HepG2 (cell line): ENCODE measurements at regions not wholly inside any gene's neighbourhood (a gene's known extent, or its start where the extent isn't known, plus 50 kb on each side); places are given as distances from the start of the nearest gene placed in this dataset.
A peak's percentile ranks its signal among the peaks of the same experiment; 100 is the strongest.

Experiments
- ATAC-seq: fragments of 200-7000 bp; cut with Tn5 transposase; 3 replicates; pipeline ENCODE4 v1.9.1; 2020; ENCODE audit warnings: mild to moderate bottlenecking, moderate library complexity
- BruUV-seq: library from RNA; stranded (reverse); fragments of 400-500 nt; replicated peaks from 2 replicates; lab custom pipeline; 2021; lab: Mats Ljungman, UMichigan
- CTCF ChIA-PET: fragments of 300-600 bp; formaldehyde crosslinking; extraction: SDS; loops from one replicate; lab custom pipeline; 2021; ENCODE audit warnings: low total read pairs, inconsistent platforms, low intra/inter-chr PET ratio; lab: Yijun Ruan, JAX
- POLR2A ChIA-PET: fragments of 350-600 bp; sonication (Branson Sonifier 250); formaldehyde crosslinking; loops from one replicate; lab custom pipeline; 2020; ENCODE audit warnings: antibody characterized with exemption, inconsistent platforms; lab: Yijun Ruan, JAX
- DNase-seq: peaks from one replicate; pipeline ENCODE4 v3.0.0-alpha.2; 2015; ENCODE audit warnings: low spot score
- FAIRE-seq: peaks from 3 replicates; lab custom pipeline; 2011; peaks lifted over from hg19 to GRCh38; lab: Jason Lieb, UNC
- H2AFZ ChIP-seq: one replicate; pipeline ENCODE4 v1.6.1; 2011; ENCODE audit warnings: low read length, inconsistent platforms
- H3K27ac ChIP-seq: fragments of 300-600 bp; 3 replicates; pipeline ENCODE4 v1.8.0; 2011; ENCODE audit warnings: mixed run types, mild to moderate bottlenecking, mixed read lengths, low read length, inconsistent platforms; ENCODE audit not compliant: insufficient read depth; ENCODE audit errors: extremely low read length
- H3K27me3 ChIP-seq, 2 experiments: fragments of 200-600 bp in 1 of 2; 2 replicates in 1 of 2; 3 replicates in 1 of 2; pipeline versions ENCODE4 v1.6.0 to v1.8.0; 2011; ENCODE audit warnings: low read length in 2 of 2, mild to moderate bottlenecking in 2 of 2, moderate library complexity in 2 of 2, inconsistent platforms in 1 of 2; ENCODE audit not compliant: insufficient read depth in 2 of 2, control insufficient read depth in 1 of 2
- H3K36me3 ChIP-seq, 2 experiments: fragments of 200-600 bp in 1 of 2; replicated peaks in 1 of 2; 2 replicates in 1 of 2; 3 replicates in 1 of 2; pipeline versions ENCODE4 v1.5.1 to v1.8.0; 2011; ENCODE audit warnings: low read length in 2 of 2, inconsistent platforms in 1 of 2; ENCODE audit not compliant: insufficient read depth in 2 of 2, control insufficient read depth in 1 of 2
- H3K4me1 ChIP-seq: 2 replicates; pipeline ENCODE4 v1.5.1; 2012; ENCODE audit warnings: low read length, inconsistent platforms; ENCODE audit not compliant: insufficient read depth
- H3K4me2 ChIP-seq: 2 replicates; pipeline ENCODE4 v1.6.0; 2011; ENCODE audit warnings: low read depth, low read length, inconsistent platforms
- H3K4me3 ChIP-seq, 3 experiments: fragments of 200-600 bp in 1 of 3; sonication (generic), shearing (Covaris generic) in 1 of 3; replicated peaks in 1 of 3; 2 replicates each; pipeline ENCODE4 v1.5.1; 2011 to 2016; ENCODE audit warnings: low read length in 3 of 3, inconsistent platforms in 2 of 3, low read depth in 2 of 3, mild to moderate bottlenecking in 2 of 3, control low read depth in 1 of 3, mixed read lengths in 1 of 3; ENCODE audit not compliant: insufficient read depth in 1 of 3
- H3K79me2 ChIP-seq: one replicate; pipeline ENCODE4 v1.6.1; 2011; ENCODE audit warnings: low read length, inconsistent platforms; ENCODE audit not compliant: insufficient read depth
- H3K9ac ChIP-seq: 2 replicates; pipeline ENCODE4 v1.6.0; 2011; ENCODE audit warnings: mild to moderate bottlenecking, low read depth, low read length, inconsistent platforms; ENCODE audit not compliant: insufficient read depth
- H3K9me3 ChIP-seq: 2 replicates; pipeline ENCODE4 v1.5.1; 2012; ENCODE audit warnings: mild to moderate bottlenecking, low read length
- H4K20me1 ChIP-seq: 2 replicates; pipeline ENCODE4 v1.6.0; 2011; ENCODE audit warnings: inconsistent platforms, mild to moderate bottlenecking, low read length, moderate library complexity; ENCODE audit not compliant: insufficient read depth
- RELA ChIP-seq: sonication (generic); formaldehyde crosslinking; IDR thresholded peaks from 2 replicates; pipeline ENCODE4 v1.4.0; 2020; ENCODE audit warnings: missing genetic modification reagents
- ZNF205 ChIP-seq: IDR thresholded peaks from 2 replicates; pipeline ENCODE4 v1.6.1; 2018; ENCODE audit warnings: missing biosample characterization, missing genetic modification reagents
- ZNF24 ChIP-seq: fragments of 450-650 bp; IDR thresholded peaks from 2 replicates; pipeline ENCODE4 v1.6.1; 2017; ENCODE audit warnings: antibody characterized with exemption, mild to moderate bottlenecking
- in situ Hi-C: cut with HindIII; loops from 2 replicates; pipeline ENCODE4 v1.10.0; 2017; ENCODE audit warnings: low pct_unique_long_range_greater_than_20kb; ENCODE audit not compliant: extremely low pct_ligation_motif_present
- intact Hi-C: fragments of 100-400 bp; cut with micrococcal nuclease; formaldehyde crosslinking; loops from one replicate; pipeline ENCODE4 v1.10.0; 2022; ENCODE audit not compliant: unreplicated experiment
- TF ChIP-seq, protein P1 (sequence below): sonication (generic); formaldehyde crosslinking; IDR thresholded peaks from 2 replicates; pipeline ENCODE4 v1.5.0; 2020; ENCODE audit warnings: mild to moderate bottlenecking, missing genetic modification reagents, moderate library complexity

DNA sequence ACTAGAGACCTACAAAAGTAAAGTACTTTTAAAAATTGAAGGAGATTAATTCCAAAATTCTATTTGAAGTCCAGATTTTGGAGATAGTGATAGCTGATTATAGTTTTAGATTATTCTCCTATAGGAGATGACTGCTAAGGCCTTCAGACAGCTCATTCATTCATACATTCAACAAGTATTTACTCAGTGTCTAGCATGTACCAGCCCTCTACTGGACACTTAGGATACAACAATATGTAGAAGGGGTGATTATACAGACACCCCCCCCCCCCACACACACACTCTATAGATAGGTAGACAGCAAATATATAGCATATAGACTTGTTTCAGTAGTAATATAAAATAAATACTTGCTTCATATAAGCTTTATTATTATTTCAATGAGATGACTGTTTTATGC, 60.4 kb upstream of the TAF9B start:
- peak; percentile 80 for ATAC-seq
- no peak for FAIRE-seq
- no peak overlapping the region for H3K27ac ChIP-seq
- DNase-seq = peak; percentile 31
- no peak overlapping the region for H2AFZ ChIP-seq
- intact Hi-C loops = no loop called here
- CTCF ChIA-PET = no interaction called here
- H3K27me3 ChIP-seq = no peaks in the 10 kb centered on the region
- no peak overlapping the region for H3K4me2 ChIP-seq
- H3K4me1 ChIP-seq = no peaks in the 10 kb centered on the region
- H3K4me3 ChIP-seq = no peak overlapping the region
- H3K79me2 ChIP-seq = no peaks in the 10 kb centered on the region
- no peak overlapping the region for H3K9ac ChIP-seq
- TF ChIP-seq ZNF24 (0 out of 2 replicates have a peak, but pooled peaks have one; percentile 52), ZNF205 (CRISPR knock-in tag) (no peak), RELA (CRISPR knock-in tag) (no peak)
- TF ChIP-seq, protein P1, sequence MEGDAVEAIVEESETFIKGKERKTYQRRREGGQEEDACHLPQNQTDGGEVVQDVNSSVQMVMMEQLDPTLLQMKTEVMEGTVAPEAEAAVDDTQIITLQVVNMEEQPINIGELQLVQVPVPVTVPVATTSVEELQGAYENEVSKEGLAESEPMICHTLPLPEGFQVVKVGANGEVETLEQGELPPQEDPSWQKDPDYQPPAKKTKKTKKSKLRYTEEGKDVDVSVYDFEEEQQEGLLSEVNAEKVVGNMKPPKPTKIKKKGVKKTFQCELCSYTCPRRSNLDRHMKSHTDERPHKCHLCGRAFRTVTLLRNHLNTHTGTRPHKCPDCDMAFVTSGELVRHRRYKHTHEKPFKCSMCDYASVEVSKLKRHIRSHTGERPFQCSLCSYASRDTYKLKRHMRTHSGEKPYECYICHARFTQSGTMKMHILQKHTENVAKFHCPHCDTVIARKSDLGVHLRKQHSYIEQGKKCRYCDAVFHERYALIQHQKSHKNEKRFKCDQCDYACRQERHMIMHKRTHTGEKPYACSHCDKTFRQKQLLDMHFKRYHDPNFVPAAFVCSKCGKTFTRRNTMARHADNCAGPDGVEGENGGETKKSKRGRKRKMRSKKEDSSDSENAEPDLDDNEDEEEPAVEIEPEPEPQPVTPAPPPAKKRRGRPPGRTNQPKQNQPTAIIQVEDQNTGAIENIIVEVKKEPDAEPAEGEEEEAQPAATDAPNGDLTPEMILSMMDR (CRISPR knock-in tag) = 0 out of 2 replicates have a peak, but pooled peaks have one; percentile 22
- H4K20me1 ChIP-seq = no peaks in the 10 kb centered on the region
- POLR2A ChIA-PET = no interaction called here
- no TSS peak for BruUV-seq
- H3K9me3 ChIP-seq = no peaks in the 10 kb centered on the region
- no peaks in the 10 kb centered on the region for H3K36me3 ChIP-seq
- in situ Hi-C loops = no loop called here
